GM19239 (cell line): ENCODE measurements at regions not wholly inside any gene's neighbourhood (a gene's known extent, or its start where the extent isn't known, plus 50 kb on each side); places are given as distances from the start of the nearest gene placed in this dataset.
"Not testable (repeated sequence)": the region's sequence is repeated elsewhere in the genome, so short reads cannot be mapped to it uniquely, and the experiment has no call there.

Experiments used
- DNase-seq: peaks from one replicate; pipeline ENCODE4 v3.0.0; 2011; ENCODE audit warnings: low spot score; ENCODE audit not compliant: insufficient read length
- FAIRE-seq: peaks from 2 replicates; lab custom pipeline; 2011; peaks lifted over from hg19 to GRCh38; lab: Jason Lieb, UNC

- DNase-seq (no peak), FAIRE-seq (no peak)
These were observed 164.1 kb upstream of the KCNQ5 start for GRCh38 chr6:72457738-72458137.

GRCh38 chr6:72458521-72458920 is 163.3 kb upstream of the KCNQ5 start:
- FAIRE-seq = no peak
- no peak for DNase-seq

GRCh38 chr6:72461144-72461543 is 160.7 kb upstream of the KCNQ5 start:
- DNase-seq (no peak), FAIRE-seq (no peak)

- no peak for FAIRE-seq
- no peak for DNase-seq
These were observed 157.6 kb upstream of the KCNQ5 start for GRCh38 chr6:72464246-72464645.

GRCh38 chr6:72464791-72465691 is 156.8 kb upstream of the KCNQ5 start:
- no peak for DNase-seq
- FAIRE-seq = no peak

GRCh38 chr6:72466471-72466870 is 155.4 kb upstream of the KCNQ5 start:
- DNase-seq = no peak
- no peak for FAIRE-seq

- DNase-seq (no peak), FAIRE-seq (no peak)
These were observed 154.8 kb upstream of the KCNQ5 start for GRCh38 chr6:72466971-72467566.

- not testable (repeated sequence) for DNase-seq, FAIRE-seq
These were observed 152.4 kb upstream of the KCNQ5 start for GRCh38 chr6:72469406-72469983.

GRCh38 chr6:72476051-72476450 is 145.8 kb upstream of the KCNQ5 start:
- no peak for FAIRE-seq

GRCh38 chr6:72476646-72477045 is 145.2 kb upstream of the KCNQ5 start:
- FAIRE-seq = no peak
- no peak for DNase-seq

More at GRCh38 chr6:72476051-72476450, 145.8 kb upstream of the KCNQ5 start:
- DNase-seq = no peak

GRCh38 chr6:72495441-72495840 is 126.4 kb upstream of the KCNQ5 start:
- no peak for DNase-seq
- FAIRE-seq = no peak

- FAIRE-seq = no peak
- DNase-seq = no peak
These were observed 124.7 kb upstream of the KCNQ5 start for GRCh38 chr6:72497186-72497585.

- FAIRE-seq (no peak), DNase-seq (no peak)
These were observed 121.2 kb upstream of the KCNQ5 start for GRCh38 chr6:72500669-72501068.

GRCh38 chr6:72504406-72504805 is 117.5 kb upstream of the KCNQ5 start:
- no peak for DNase-seq
- FAIRE-seq = no peak

- no peak for FAIRE-seq
These were observed 116.4 kb upstream of the KCNQ5 start for GRCh38 chr6:72505446-72505845.

GRCh38 chr6:72519871-72520270 is 102.0 kb upstream of the KCNQ5 start:
- FAIRE-seq (no peak), DNase-seq (no peak)

More at GRCh38 chr6:72505446-72505845, 116.4 kb upstream of the KCNQ5 start:
- DNase-seq = no peak

- no peak for DNase-seq
- no peak for FAIRE-seq
These were observed 100.2 kb upstream of the KCNQ5 start for GRCh38 chr6:72521684-72522083.

GRCh38 chr6:72522735-72523141 is 99.1 kb upstream of the KCNQ5 start:
- FAIRE-seq (peak; percentile 40), DNase-seq (peak; percentile 8)

- DNase-seq (no peak), FAIRE-seq (no peak)
These were observed 97.7 kb upstream of the KCNQ5 start for GRCh38 chr6:72524011-72524645.

GRCh38 chr6:72525821-72526510 is 95.9 kb upstream of the KCNQ5 start:
- DNase-seq (no peak), FAIRE-seq (no peak)
